Hepatocyte (in vitro differentiated cells): ENCODE measurements at regions not wholly inside any gene's neighbourhood (a gene's known extent, or its start where the extent isn't known, plus 50 kb on each side); places are given as distances from the start of the nearest gene placed in this dataset.

ENCODE experiments used
- EZH2 ChIP-seq: fragments of 200-600 bp; sonication (generic); IDR thresholded peaks from 2 replicates; pipeline ENCODE4 v1.6.1; 2016; ENCODE audit warnings: antibody characterized with exemption, mild to moderate bottlenecking, borderline replicate concordance
- EZH2phosphoT487 ChIP-seq: fragments of 200-600 bp; sonication (generic); IDR thresholded peaks from one replicate; pipeline ENCODE4 v1.6.1; 2018; ENCODE audit warnings: antibody characterized with exemption, mild to moderate bottlenecking, low read depth, moderate library complexity; ENCODE audit not compliant: unreplicated experiment, severe bottlenecking
- TF ChIP-seq, protein P1 (sequence below): fragments of 200-600 bp; sonication (generic); IDR thresholded peaks from 2 replicates; pipeline ENCODE4 v1.5.1; 2016; ENCODE audit warnings: antibody characterized with exemption, mild to moderate bottlenecking; ENCODE audit not compliant: poor library complexity

DNA sequence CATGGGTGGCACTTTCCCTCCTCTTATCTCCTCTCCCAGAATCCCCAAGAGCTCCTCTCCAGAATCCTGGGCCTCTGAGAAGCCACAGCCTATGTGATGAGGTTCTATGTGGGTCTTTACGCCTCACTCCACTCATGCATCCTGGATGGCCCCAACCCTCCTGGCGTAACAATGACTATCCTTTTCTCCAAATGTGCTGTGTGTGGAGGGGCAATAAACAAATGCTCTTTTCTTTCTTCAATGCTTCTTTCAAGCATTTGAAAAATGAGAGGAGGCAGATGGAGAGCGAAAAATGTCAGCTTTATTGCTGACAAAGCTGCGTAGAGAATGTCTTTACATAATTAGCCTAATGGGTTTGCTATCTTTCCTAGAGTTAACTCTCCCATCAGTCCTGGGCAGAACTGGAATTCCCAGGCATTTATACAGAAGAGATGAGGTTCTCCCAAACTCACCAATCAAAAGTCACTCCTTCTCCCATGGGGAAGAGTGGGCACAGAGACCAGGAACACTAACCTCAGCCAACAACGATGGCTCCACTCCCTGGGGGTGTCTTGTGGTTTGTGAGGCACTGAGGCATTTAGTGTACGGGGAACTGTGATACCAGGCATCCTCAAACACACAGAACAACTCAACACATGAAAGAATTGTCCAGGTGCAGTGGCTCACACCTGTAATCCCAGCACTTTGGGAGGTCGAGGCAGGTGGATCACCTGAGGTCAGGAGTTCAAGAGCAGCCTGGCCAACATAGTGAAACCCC, 118.9 kb upstream of the SLC34A2 start:
- TF ChIP-seq, protein P1, sequence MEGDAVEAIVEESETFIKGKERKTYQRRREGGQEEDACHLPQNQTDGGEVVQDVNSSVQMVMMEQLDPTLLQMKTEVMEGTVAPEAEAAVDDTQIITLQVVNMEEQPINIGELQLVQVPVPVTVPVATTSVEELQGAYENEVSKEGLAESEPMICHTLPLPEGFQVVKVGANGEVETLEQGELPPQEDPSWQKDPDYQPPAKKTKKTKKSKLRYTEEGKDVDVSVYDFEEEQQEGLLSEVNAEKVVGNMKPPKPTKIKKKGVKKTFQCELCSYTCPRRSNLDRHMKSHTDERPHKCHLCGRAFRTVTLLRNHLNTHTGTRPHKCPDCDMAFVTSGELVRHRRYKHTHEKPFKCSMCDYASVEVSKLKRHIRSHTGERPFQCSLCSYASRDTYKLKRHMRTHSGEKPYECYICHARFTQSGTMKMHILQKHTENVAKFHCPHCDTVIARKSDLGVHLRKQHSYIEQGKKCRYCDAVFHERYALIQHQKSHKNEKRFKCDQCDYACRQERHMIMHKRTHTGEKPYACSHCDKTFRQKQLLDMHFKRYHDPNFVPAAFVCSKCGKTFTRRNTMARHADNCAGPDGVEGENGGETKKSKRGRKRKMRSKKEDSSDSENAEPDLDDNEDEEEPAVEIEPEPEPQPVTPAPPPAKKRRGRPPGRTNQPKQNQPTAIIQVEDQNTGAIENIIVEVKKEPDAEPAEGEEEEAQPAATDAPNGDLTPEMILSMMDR = no peak
- TF ChIP-seq EZH2 = no peak
- no peak for TF ChIP-seq EZH2phosphoT487
